HL-60 (cell line): ENCODE measurements at regions not wholly inside any gene's neighbourhood (a gene's known extent, or its start where the extent isn't known, plus 50 kb on each side); places are given as distances from the start of the nearest gene placed in this dataset.

Experiments used
- CTCF ChIP-seq: IDR thresholded peaks from one replicate; pipeline ENCODE4 v1.5.1; 2011; ENCODE audit warnings: low read length, control low read depth, inconsistent platforms; ENCODE audit not compliant: insufficient read depth
- POLR2AphosphoS5 ChIP-seq: IDR thresholded peaks from 2 replicates; pipeline ENCODE4 v1.6.1; 2012; ENCODE audit warnings: low read depth
- SPI1 ChIP-seq: IDR thresholded peaks from 2 replicates; pipeline ENCODE4 v1.6.1; 2012; ENCODE audit warnings: low read depth, mild to moderate bottlenecking, borderline replicate concordance

- TF ChIP-seq POLR2AphosphoS5 = no peak
- no peak for TF ChIP-seq CTCF
- TF ChIP-seq SPI1 = no peak
Measured at GRCh38 chr13:111844682-111845081, 222.3 kb upstream of the SOX1 start.
